ENCODE measurements at regions not wholly inside any gene's neighbourhood (a gene's known extent, or its start where the extent isn't known, plus 50 kb on each side); places are given as distances from the start of the nearest gene placed in this dataset.

DNA sequence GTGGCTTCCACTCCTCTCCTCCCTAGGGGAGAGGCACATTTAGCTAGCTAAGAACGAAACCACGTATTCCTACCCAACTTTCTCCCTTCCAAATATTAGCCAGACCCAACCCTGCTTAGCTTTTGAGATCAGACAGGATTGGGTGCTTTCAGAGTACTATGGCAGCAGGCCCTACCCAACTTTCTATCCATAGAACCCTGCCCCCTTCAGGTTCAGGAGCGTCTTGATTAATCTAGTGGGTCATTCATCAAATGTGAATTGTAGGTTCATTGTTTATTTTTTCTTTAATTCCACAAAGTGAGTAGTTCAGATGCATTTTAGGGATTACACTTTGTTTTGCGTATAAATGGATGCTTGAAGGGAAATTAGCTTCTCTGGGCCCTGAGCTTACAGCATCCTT lies 188.3 kb downstream of the MIB1 start:
- no peak overlapping the region for H3K4ac ChIP-seq (ENCODE audit: low read length)
- H3K4me1 ChIP-seq (ENCODE audit: control insufficient read depth in 2 of 2, insufficient read depth in 1 of 2, low read depth in 1 of 2, low read length in 2 of 2), result no peaks in the 10 kb centered on the region
- no peak overlapping the region for H2AFZ ChIP-seq (ENCODE audit: low read length)
- no peak overlapping the region for H3K9ac ChIP-seq (ENCODE audit: low read depth, low read length, poor library complexity)
- H2AK5ac ChIP-seq (ENCODE audit: low read depth, low read length), result no peak overlapping the region
- H3K14ac ChIP-seq (ENCODE audit: low read length), result no peak overlapping the region
- no peak overlapping the region for H3K4me2 ChIP-seq (ENCODE audit: insufficient read depth, low read length, poor library complexity, severe bottlenecking)
- no peak overlapping the region for H4K8ac ChIP-seq (ENCODE audit: low read depth, low read length)
- H3K4me3 ChIP-seq (ENCODE audit: low read length in 2 of 2), result no peak overlapping the region
- no peak overlapping the region for H3K18ac ChIP-seq (ENCODE audit: low read length)
- WGBS, 2 donors (ENCODE audit: extremely low coverage in 2 of 2, insufficient read length in 2 of 2, insufficient replicate concordance in 1 of 2), result no CpG with 5 or more reads among the region's 4 CpGs
- H3K9me3 ChIP-seq (replicated peaks in 1 of 2; ENCODE audit: control insufficient read depth in 2 of 2, insufficient read depth in 1 of 2, low read depth in 1 of 2, low read length in 2 of 2), result no peaks in the 10 kb centered on the region
- H3K23ac ChIP-seq (ENCODE audit: low read depth, low read length, poor library complexity), result no peak overlapping the region
- peaks cover 0 to 15% (median 0%) of the 10 kb centered on the region in 3 experiments for H3K27me3 ChIP-seq (ENCODE audit: control insufficient read depth in 3 of 3, insufficient read depth in 3 of 3, low read depth in 1 of 3, low read length in 3 of 3)
- H2BK120ac ChIP-seq (ENCODE audit: low read depth, low read length), result no peak overlapping the region
- no peaks in the 10 kb centered on the region for H3K36me3 ChIP-seq (replicated peaks in 1 of 2; ENCODE audit: control insufficient read depth in 2 of 2, insufficient read depth in 2 of 2, low read length in 2 of 2)
- H2BK15ac ChIP-seq (ENCODE audit: low read length), result no peak overlapping the region
- H3K79me1 ChIP-seq (ENCODE audit: low read depth, low read length), result no peaks in the 10 kb centered on the region
- DNase-seq (ENCODE audit: low spot score), result no peak
- H4K91ac ChIP-seq (ENCODE audit: low read depth, low read length, poor library complexity), result no peak overlapping the region
- H2BK5ac ChIP-seq (ENCODE audit: low read length), result no peak overlapping the region
- no peak overlapping the region for H3K27ac ChIP-seq (replicated peaks; ENCODE audit: low read length)
- H2BK12ac ChIP-seq (ENCODE audit: low read length), result no peak overlapping the region

DNA sequence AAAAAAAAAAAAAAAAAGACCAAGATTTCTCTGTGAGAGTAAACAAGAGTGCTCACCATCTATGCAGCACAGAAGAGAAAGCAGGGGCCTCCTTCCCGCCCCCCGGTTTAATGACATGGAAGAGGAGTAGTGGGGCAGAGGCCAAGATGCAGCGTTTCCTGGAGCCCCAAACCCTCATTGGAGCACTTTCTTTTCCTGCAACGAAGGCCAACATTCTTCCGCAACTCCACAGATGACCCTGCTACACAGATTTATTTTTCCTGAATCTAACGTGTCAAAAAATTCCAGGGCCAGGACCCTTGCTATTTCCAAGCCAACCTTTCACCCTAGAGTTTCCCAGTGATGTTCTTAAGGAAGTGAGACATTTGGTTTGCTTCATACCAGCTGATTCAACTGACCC lies 189.6 kb downstream of the MIB1 start:
- H3K4ac ChIP-seq (ENCODE audit: low read length), result no peak overlapping the region
- H3K79me1 ChIP-seq (ENCODE audit: low read depth, low read length), result no peaks in the 10 kb centered on the region
- no peak overlapping the region for H3K27ac ChIP-seq (replicated peaks; ENCODE audit: low read length)
- H3K4me2 ChIP-seq (ENCODE audit: insufficient read depth, low read length, poor library complexity, severe bottlenecking), result no peak overlapping the region
- no peak overlapping the region for H3K23ac ChIP-seq (ENCODE audit: low read depth, low read length, poor library complexity)
- no peak overlapping the region for H2AFZ ChIP-seq (ENCODE audit: low read length)
- WGBS, 2 donors (ENCODE audit: extremely low coverage in 2 of 2, insufficient read length in 2 of 2, insufficient replicate concordance in 1 of 2), result no CpG with 5 or more reads among the region's 6 CpGs
- H2BK12ac ChIP-seq (ENCODE audit: low read length), result no peak overlapping the region
- H3K9ac ChIP-seq (ENCODE audit: low read depth, low read length, poor library complexity), result no peak overlapping the region
- H3K27me3 ChIP-seq (ENCODE audit: control insufficient read depth in 3 of 3, insufficient read depth in 3 of 3, low read depth in 1 of 3, low read length in 3 of 3), result peaks cover 0 to 27% (median 0%) of the 10 kb centered on the region in 3 experiments
- no peak overlapping the region for H4K8ac ChIP-seq (ENCODE audit: low read depth, low read length)
- H2AK5ac ChIP-seq (ENCODE audit: low read depth, low read length), result no peak overlapping the region
- H3K4me3 ChIP-seq (ENCODE audit: low read length in 2 of 2), result no peak overlapping the region
- H4K91ac ChIP-seq (ENCODE audit: low read depth, low read length, poor library complexity), result no peak overlapping the region
- H3K36me3 ChIP-seq (replicated peaks in 1 of 2; ENCODE audit: control insufficient read depth in 2 of 2, insufficient read depth in 2 of 2, low read length in 2 of 2), result no peaks in the 10 kb centered on the region
- H2BK5ac ChIP-seq (ENCODE audit: low read length), result no peak overlapping the region
- H3K9me3 ChIP-seq (replicated peaks in 1 of 2; ENCODE audit: control insufficient read depth in 2 of 2, insufficient read depth in 1 of 2, low read depth in 1 of 2, low read length in 2 of 2), result no peaks in the 10 kb centered on the region
- H3K14ac ChIP-seq (ENCODE audit: low read length), result no peak overlapping the region
- no peak for DNase-seq (ENCODE audit: low spot score)
- no peak overlapping the region for H2BK120ac ChIP-seq (ENCODE audit: low read depth, low read length)
- H3K4me1 ChIP-seq (ENCODE audit: control insufficient read depth in 2 of 2, insufficient read depth in 1 of 2, low read depth in 1 of 2, low read length in 2 of 2), result peaks cover 0 to 3% of the 10 kb centered on the region in 2 donors
- no peak overlapping the region for H3K18ac ChIP-seq (ENCODE audit: low read length)
- H2BK15ac ChIP-seq (ENCODE audit: low read length), result no peak overlapping the region

DNA sequence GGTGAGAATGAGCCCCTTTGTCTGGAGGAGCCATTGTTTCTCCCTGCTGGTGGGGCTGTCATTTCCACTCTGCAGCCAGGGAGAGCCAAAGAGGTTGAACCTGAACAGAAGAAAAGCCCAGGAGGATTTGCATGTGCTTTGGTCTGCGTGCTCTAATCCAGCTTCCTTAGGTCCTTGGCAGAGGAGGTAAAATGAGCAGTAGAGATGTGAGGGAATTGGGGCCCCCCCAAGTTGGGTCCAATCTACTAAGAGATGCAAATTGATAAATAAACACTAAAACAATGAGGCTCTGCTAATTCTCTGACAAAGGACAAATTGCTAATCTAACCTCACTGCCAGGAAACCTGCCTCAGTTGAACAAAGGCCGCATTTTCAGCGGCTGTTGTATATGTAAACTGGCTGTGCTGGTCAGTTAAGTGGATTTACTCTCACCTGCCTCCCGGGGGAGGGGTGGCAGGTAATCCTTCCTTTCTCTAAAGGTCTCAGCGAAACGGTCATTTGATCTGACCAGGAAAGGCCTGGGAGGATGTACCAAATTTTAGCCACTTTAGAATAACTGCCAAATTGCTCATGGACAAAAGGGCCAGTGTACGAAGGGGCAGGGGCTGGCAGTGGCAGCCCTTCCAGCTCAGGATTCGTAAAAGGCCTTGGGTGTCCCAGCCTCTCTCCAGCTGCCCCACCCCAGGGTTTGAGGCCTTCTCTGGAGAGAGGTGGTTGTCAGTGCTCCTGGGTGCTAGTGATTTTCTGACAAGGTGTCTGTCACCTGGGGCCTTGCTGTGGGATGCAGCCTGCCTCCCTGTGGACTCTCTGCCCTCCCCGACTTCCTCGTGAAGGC lies 193.6 kb downstream of the MIB1 start:
- Histone ChIP-seq H4K91ac (ENCODE audit: low read depth, low read length, poor library complexity) (no peak overlapping the region), H3K9me3 (replicated peaks in 1 of 2; ENCODE audit: control insufficient read depth in 2 of 2, insufficient read depth in 1 of 2, low read depth in 1 of 2, low read length in 2 of 2) (no peaks in the 10 kb centered on the region), H2AK5ac (ENCODE audit: low read depth, low read length) (no peak overlapping the region), H3K79me1 (ENCODE audit: low read depth, low read length) (no peaks in the 10 kb centered on the region), H3K36me3 (replicated peaks in 1 of 2; ENCODE audit: control insufficient read depth in 2 of 2, insufficient read depth in 2 of 2, low read length in 2 of 2) (no peaks in the 10 kb centered on the region), H3K14ac (ENCODE audit: low read length) (no peak overlapping the region), H3K4me3 (ENCODE audit: low read length in 2 of 2) (no peak overlapping the region), H3K4ac (ENCODE audit: low read length) (no peak overlapping the region), H3K9ac (ENCODE audit: low read depth, low read length, poor library complexity) (no peak overlapping the region), H3K18ac (ENCODE audit: low read length) (no peak overlapping the region), H2BK120ac (ENCODE audit: low read depth, low read length) (no peak overlapping the region), H3K27ac (replicated peaks; ENCODE audit: low read length) (no peak overlapping the region), H3K4me2 (ENCODE audit: insufficient read depth, low read length, poor library complexity, severe bottlenecking) (no peak overlapping the region), H3K23ac (ENCODE audit: low read depth, low read length, poor library complexity) (no peak overlapping the region), H2BK12ac (ENCODE audit: low read length) (no peak overlapping the region), H2AFZ (ENCODE audit: low read length) (no peak overlapping the region), H2BK15ac (ENCODE audit: low read length) (no peak overlapping the region), H4K8ac (ENCODE audit: low read depth, low read length) (no peak overlapping the region), H3K27me3 (ENCODE audit: control insufficient read depth in 3 of 3, insufficient read depth in 3 of 3, low read depth in 1 of 3, low read length in 3 of 3) (peaks cover 0 to 27% (median 3%) of the 10 kb centered on the region in 3 experiments), H2BK5ac (ENCODE audit: low read length) (no peak overlapping the region), H3K4me1 (ENCODE audit: control insufficient read depth in 2 of 2, insufficient read depth in 1 of 2, low read depth in 1 of 2, low read length in 2 of 2) (peaks cover 0 to 3% of the 10 kb centered on the region in 2 donors)
- DNase-seq (ENCODE audit: low spot score), result no peak
- WGBS, 2 donors (ENCODE audit: extremely low coverage in 2 of 2, insufficient read length in 2 of 2, insufficient replicate concordance in 1 of 2), result no CpG with 5 or more reads among the region's 10 CpGs

DNA sequence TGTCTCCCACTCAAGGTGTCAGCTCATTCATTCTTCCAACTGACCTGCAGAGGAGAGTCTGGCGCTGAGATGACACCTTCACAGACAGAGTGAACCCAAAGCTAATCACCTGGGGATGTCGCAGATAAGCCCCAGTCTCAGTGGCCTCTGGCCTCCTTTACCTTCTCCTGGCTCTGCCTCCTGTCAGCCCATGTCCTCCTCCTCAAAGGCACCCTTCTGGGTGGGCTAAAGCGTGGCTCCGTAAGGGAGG lies 194.1 kb downstream of the MIB1 start:
- Histone ChIP-seq H3K18ac (ENCODE audit: low read length) (no peak overlapping the region), H3K27ac (replicated peaks; ENCODE audit: low read length) (no peak overlapping the region)
- WGBS, 2 donors (ENCODE audit: extremely low coverage in 2 of 2, insufficient read length in 2 of 2, insufficient replicate concordance in 1 of 2), result no CpG with 5 or more reads among the region's 4 CpGs

More for the DNA sequence above, 194.1 kb downstream of the MIB1 start:
- DNase-seq (ENCODE audit: low spot score), result no peak
- Histone ChIP-seq H2BK5ac (ENCODE audit: low read length) (no peak overlapping the region), H2BK12ac (ENCODE audit: low read length) (no peak overlapping the region), H4K8ac (ENCODE audit: low read depth, low read length) (no peak overlapping the region), H3K14ac (ENCODE audit: low read length) (no peak overlapping the region), H2BK15ac (ENCODE audit: low read length) (no peak overlapping the region), H4K91ac (ENCODE audit: low read depth, low read length, poor library complexity) (no peak overlapping the region), H3K4ac (ENCODE audit: low read length) (no peak overlapping the region), H3K36me3 (replicated peaks in 1 of 2; ENCODE audit: control insufficient read depth in 2 of 2, insufficient read depth in 2 of 2, low read length in 2 of 2) (no peaks in the 10 kb centered on the region), H3K4me1 (ENCODE audit: control insufficient read depth in 2 of 2, insufficient read depth in 1 of 2, low read depth in 1 of 2, low read length in 2 of 2) (peaks cover 0 to 5% of the 10 kb centered on the region in 2 donors), H3K9me3 (replicated peaks in 1 of 2; ENCODE audit: control insufficient read depth in 2 of 2, insufficient read depth in 1 of 2, low read depth in 1 of 2, low read length in 2 of 2) (peaks cover 0 to under 1% of the 10 kb centered on the region in 2 donors), H3K23ac (ENCODE audit: low read depth, low read length, poor library complexity) (no peak overlapping the region), H3K79me1 (ENCODE audit: low read depth, low read length) (no peaks in the 10 kb centered on the region), H2BK120ac (ENCODE audit: low read depth, low read length) (no peak overlapping the region), H3K9ac (ENCODE audit: low read depth, low read length, poor library complexity) (no peak overlapping the region), H2AK5ac (ENCODE audit: low read depth, low read length) (no peak overlapping the region), H3K4me3 (ENCODE audit: low read length in 2 of 2) (no peak overlapping the region), H2AFZ (ENCODE audit: low read length) (no peak overlapping the region), H3K4me2 (ENCODE audit: insufficient read depth, low read length, poor library complexity, severe bottlenecking) (no peak overlapping the region), H3K27me3 (ENCODE audit: control insufficient read depth in 3 of 3, insufficient read depth in 3 of 3, low read depth in 1 of 3, low read length in 3 of 3) (peaks cover 0 to 27% (median 3%) of the 10 kb centered on the region in 3 experiments)

Measured in neuronal stem cell (in vitro differentiated cells).